Caco-2 (cell line): ENCODE measurements at regions not wholly inside any gene's neighbourhood (a gene's known extent, or its start where the extent isn't known, plus 50 kb on each side); places are given as distances from the start of the nearest gene placed in this dataset.

ENCODE experiments used
- BruUV-seq: library from RNA; stranded (reverse); fragments of 400-500 nt; replicated peaks from 2 replicates; lab custom pipeline; 2021; lab: Mats Ljungman, UMichigan
- CTCF ChIA-PET: fragments of 300-600 bp; sonication (Branson Sonifier 250); formaldehyde crosslinking; loops from one replicate; lab custom pipeline; 2022; ENCODE audit warnings: antibody characterized with exemption; lab: Charles Lee
- POLR2A ChIA-PET: fragments of 300-600 bp; sonication (Branson Sonifier 250); formaldehyde crosslinking; loops from one replicate; lab custom pipeline; 2022; ENCODE audit warnings: antibody characterized with exemption; lab: Charles Lee
- DNase-seq, 2 experiments: peaks; one replicate each; pipeline versions ENCODE4 v3.0.0 to v3.0.0-alpha.2; 2020 to 2022
- H3K27me3 ChIP-seq: replicated peaks from 2 replicates; pipeline ENCODE4 v1.6.0; 2011; ENCODE audit warnings: low read length; ENCODE audit not compliant: control insufficient read depth, insufficient read depth
- H3K36me3 ChIP-seq: 2 replicates; pipeline ENCODE4 v1.5.1; 2011; ENCODE audit warnings: low read length; ENCODE audit not compliant: control insufficient read depth, insufficient read depth
- H3K4me1 ChIP-seq: fragments of 250-450 bp; sonication (Bioruptor Pico); 2 replicates; pipeline ENCODE4 v1.5.1; 2020; ENCODE audit warnings: mild to moderate bottlenecking
- H3K4me3 ChIP-seq: 2 replicates; pipeline ENCODE4 v1.5.1; 2011; ENCODE audit warnings: low read depth, mild to moderate bottlenecking, control low read depth, low read length
- H3K9me3 ChIP-seq: fragments of 250-450 bp; sonication (Bioruptor Pico); 2 replicates; pipeline ENCODE4 v1.5.1; 2020; ENCODE audit warnings: mild to moderate bottlenecking, moderate library complexity
- H3K27ac Mint-ChIP-seq: one replicate; pipeline ENCODE4 v1.8.0; 2022; ENCODE audit warnings: mixed read lengths; ENCODE audit not compliant: unreplicated experiment
- H3K27me3 Mint-ChIP-seq: one replicate; pipeline ENCODE4 v1.8.0; 2022; ENCODE audit warnings: mixed read lengths; ENCODE audit not compliant: insufficient read depth, unreplicated experiment
- H3K36me3 Mint-ChIP-seq: one replicate; pipeline ENCODE4 v1.8.0; 2022; ENCODE audit warnings: mild to moderate bottlenecking, mixed read lengths; ENCODE audit not compliant: insufficient read depth, unreplicated experiment
- H3K4me1 Mint-ChIP-seq: one replicate; pipeline ENCODE4 v1.8.0; 2022; ENCODE audit warnings: low read depth, mixed read lengths; ENCODE audit not compliant: unreplicated experiment
- H3K4me3 Mint-ChIP-seq: one replicate; pipeline ENCODE4 v1.8.0; 2022; ENCODE audit warnings: mild to moderate bottlenecking, moderate library complexity, mixed read lengths; ENCODE audit not compliant: unreplicated experiment
- H3K9me3 Mint-ChIP-seq: one replicate; pipeline ENCODE4 v1.8.0; 2022; ENCODE audit warnings: mixed read lengths; ENCODE audit not compliant: unreplicated experiment
- CTCF ChIP-seq, 2 experiments: fragments of 200-600 bp in 1 of 2; IDR thresholded peaks; 1 replicate in 1 of 2; 2 replicates in 1 of 2; pipeline versions ENCODE4 v1.5.1 to v1.8.0; 2011 to 2022; ENCODE audit warnings: antibody characterized with exemption in 1 of 2, control low read depth in 1 of 2, inconsistent platforms in 1 of 2, low read depth in 1 of 2, low read length in 1 of 2, mild to moderate bottlenecking in 1 of 2, moderate library complexity in 1 of 2; ENCODE audit not compliant: insufficient read depth in 1 of 2, severe bottlenecking in 1 of 2, unreplicated experiment in 1 of 2
- intact Hi-C: fragments of 100-400 bp; cut with micrococcal nuclease; formaldehyde crosslinking; loops from one replicate; pipeline ENCODE4 v1.10.0; 2022; ENCODE audit not compliant: unreplicated experiment

- intact Hi-C loops = no loop called here
- H3K9me3 Mint-ChIP-seq = no peaks in the 10 kb centered on the region
- H3K27me3 ChIP-seq = no peaks in the 10 kb centered on the region
- H3K36me3 Mint-ChIP-seq = no peaks in the 10 kb centered on the region
- no peaks in the 10 kb centered on the region for H3K36me3 ChIP-seq
- TF ChIP-seq CTCF (IDR thresholded peaks at IDR 0.05; ENCODE audit: insufficient read depth in 1 of 2, low read depth in 1 of 2, low read length in 1 of 2, severe bottlenecking in 1 of 2, unreplicated experiment in 1 of 2) = no peak
- H3K4me3 ChIP-seq = no peak overlapping the region
- no peak for DNase-seq
- peaks cover 7% of the 10 kb centered on the region for H3K4me1 Mint-ChIP-seq
- POLR2A ChIA-PET = no interaction called here
- no peaks in the 10 kb centered on the region for H3K27me3 Mint-ChIP-seq
- no peaks in the 10 kb centered on the region for H3K9me3 ChIP-seq
- CTCF ChIA-PET = no interaction called here
- no peaks in the 10 kb centered on the region for H3K4me1 ChIP-seq
- BruUV-seq = no TSS peak
- no peak overlapping the region for H3K27ac Mint-ChIP-seq
- no peak overlapping the region for H3K4me3 Mint-ChIP-seq
Observed at GRCh38 chr2:52145005-52145404, 1113.1 kb upstream of the NRXN1 start.

GRCh38 chr2:52144590-52144989 is 1112.7 kb upstream of the NRXN1 start:
- no peak overlapping the region for H3K4me3 Mint-ChIP-seq
- Histone ChIP-seq H3K27me3 (no peaks in the 10 kb centered on the region), H3K36me3 (no peaks in the 10 kb centered on the region), H3K4me3 (no peak overlapping the region), H3K9me3 (no peaks in the 10 kb centered on the region), H3K4me1 (no peaks in the 10 kb centered on the region)
- H3K36me3 Mint-ChIP-seq = no peaks in the 10 kb centered on the region
- H3K27me3 Mint-ChIP-seq = no peaks in the 10 kb centered on the region
- intact Hi-C loops = no loop called here
- no peaks in the 10 kb centered on the region for H3K9me3 Mint-ChIP-seq
- no TSS peak for BruUV-seq
- no peak overlapping the region for H3K27ac Mint-ChIP-seq
- ChIA-PET CTCF (no interaction called here), POLR2A (no interaction called here)
- TF ChIP-seq CTCF (IDR thresholded peaks at IDR 0.05; ENCODE audit: insufficient read depth in 1 of 2, low read depth in 1 of 2, low read length in 1 of 2, severe bottlenecking in 1 of 2, unreplicated experiment in 1 of 2) = no peak
- DNase-seq = no peak
- peaks cover 7% of the 10 kb centered on the region for H3K4me1 Mint-ChIP-seq

- Histone ChIP-seq H3K4me1 (no peaks in the 10 kb centered on the region), H3K4me3 (no peak overlapping the region), H3K9me3 (no peaks in the 10 kb centered on the region), H3K36me3 (no peaks in the 10 kb centered on the region), H3K27me3 (no peaks in the 10 kb centered on the region)
- intact Hi-C loops = no loop called here
- H3K4me1 Mint-ChIP-seq = peaks cover 7% of the 10 kb centered on the region
- CTCF ChIA-PET = no interaction called here
- no peak overlapping the region for H3K27ac Mint-ChIP-seq
- DNase-seq = no peak
- H3K36me3 Mint-ChIP-seq = no peaks in the 10 kb centered on the region
- no peak for TF ChIP-seq CTCF (IDR thresholded peaks at IDR 0.05; ENCODE audit: insufficient read depth in 1 of 2, low read depth in 1 of 2, low read length in 1 of 2, severe bottlenecking in 1 of 2, unreplicated experiment in 1 of 2)
- no peaks in the 10 kb centered on the region for H3K27me3 Mint-ChIP-seq
- H3K4me3 Mint-ChIP-seq = no peak overlapping the region
- POLR2A ChIA-PET = no interaction called here
- BruUV-seq = no TSS peak
- no peaks in the 10 kb centered on the region for H3K9me3 Mint-ChIP-seq
Observed at GRCh38 chr2:52141076-52141475, 1109.1 kb upstream of the NRXN1 start.
